ENCODE measurements at regions not wholly inside any gene's neighbourhood (a gene's known extent, or its start where the extent isn't known, plus 50 kb on each side); places are given as distances from the start of the nearest gene placed in this dataset.

DNA sequence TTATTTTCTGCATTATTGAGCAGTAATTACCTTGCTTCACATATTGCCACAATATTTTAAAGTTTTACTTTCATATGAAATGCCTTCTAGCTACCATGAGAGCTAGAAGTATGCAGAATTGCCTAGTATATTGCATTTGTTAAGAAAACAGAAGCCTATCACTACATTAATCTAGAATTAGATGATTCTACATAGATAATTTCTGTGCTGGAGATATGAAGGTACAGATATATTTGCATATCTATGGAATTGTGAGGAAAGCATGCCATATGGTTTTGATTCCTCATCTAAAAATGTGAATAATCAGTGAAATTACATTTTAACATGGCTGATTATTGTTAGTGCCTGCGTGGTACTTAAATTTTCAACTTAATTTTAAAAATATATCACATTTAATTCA lies 1418.3 kb downstream of the NCAM2 start:
- intact Hi-C loops (cut with micrococcal nuclease) = no loop called here
- Mint-ChIP-seq H3K27ac (no peak overlapping the region), H3K4me3 (no peak overlapping the region), H3K27me3 (ENCODE audit: low read depth in 2 of 2) (no peaks in the 10 kb centered on the region), H3K36me3 (no peaks in the 10 kb centered on the region), H3K9me3 (peaks cover 0 to 9% of the 10 kb centered on the region in 2 donors), H3K4me1 (no peaks in the 10 kb centered on the region)
- Histone ChIP-seq H3K9me3 (ENCODE audit: control insufficient read depth, insufficient read depth, low read length) (no peaks in the 10 kb centered on the region), H3K36me3 (ENCODE audit: control insufficient read depth, insufficient read depth, low read length) (no peaks in the 10 kb centered on the region), H3K4me3 (ENCODE audit: low read length) (no peak overlapping the region), H3K27ac (ENCODE audit: low read length) (no peak overlapping the region), H3K27me3 (ENCODE audit: control insufficient read depth, insufficient read depth, low read length) (no peaks in the 10 kb centered on the region), H3K4me1 (ENCODE audit: control insufficient read depth, insufficient read depth, low read length) (peaks cover 3% of the 10 kb centered on the region)
- ATAC-seq (no peak), DNase-seq (no peak)
- no peak for TF ChIP-seq CTCF (IDR thresholded peaks at IDR 0.05)
- WGBS (ENCODE audit: insufficient coverage) = no CpG with 5 or more reads among the region's 1 CpG

- ATAC-seq (peak in 2 of 3 donors; percentile 29 to 46), DNase-seq (peak in 1 of 2 donors; percentile 57)
- intact Hi-C loops (cut with micrococcal nuclease) = no loop called here
- Mint-ChIP-seq H3K27ac (no peak overlapping the region), H3K27me3 (ENCODE audit: low read depth in 2 of 2) (no peaks in the 10 kb centered on the region), H3K9me3 (peaks cover 4 to 8% of the 10 kb centered on the region in 2 donors), H3K4me3 (no peak overlapping the region), H3K36me3 (peaks cover 9% of the 10 kb centered on the region), H3K4me1 (no peaks in the 10 kb centered on the region)
- Histone ChIP-seq H3K4me1 (ENCODE audit: control insufficient read depth, insufficient read depth, low read length) (peaks cover 3% of the 10 kb centered on the region), H3K27ac (ENCODE audit: low read length) (peak overlapping the region; percentile 46), H3K4me3 (ENCODE audit: low read length) (no peak overlapping the region), H3K27me3 (ENCODE audit: control insufficient read depth, insufficient read depth, low read length) (no peaks in the 10 kb centered on the region), H3K36me3 (ENCODE audit: control insufficient read depth, insufficient read depth, low read length) (no peaks in the 10 kb centered on the region), H3K9me3 (ENCODE audit: control insufficient read depth, insufficient read depth, low read length) (no peaks in the 10 kb centered on the region)
- WGBS (ENCODE audit: insufficient coverage) = 7% methylated on average over 2 of the region's 6 CpGs
- no peak for TF ChIP-seq CTCF (IDR thresholded peaks at IDR 0.05)
Observed at GRCh38 chr21:22421416-22422180, 1423.4 kb downstream of the NCAM2 start.

DNA sequence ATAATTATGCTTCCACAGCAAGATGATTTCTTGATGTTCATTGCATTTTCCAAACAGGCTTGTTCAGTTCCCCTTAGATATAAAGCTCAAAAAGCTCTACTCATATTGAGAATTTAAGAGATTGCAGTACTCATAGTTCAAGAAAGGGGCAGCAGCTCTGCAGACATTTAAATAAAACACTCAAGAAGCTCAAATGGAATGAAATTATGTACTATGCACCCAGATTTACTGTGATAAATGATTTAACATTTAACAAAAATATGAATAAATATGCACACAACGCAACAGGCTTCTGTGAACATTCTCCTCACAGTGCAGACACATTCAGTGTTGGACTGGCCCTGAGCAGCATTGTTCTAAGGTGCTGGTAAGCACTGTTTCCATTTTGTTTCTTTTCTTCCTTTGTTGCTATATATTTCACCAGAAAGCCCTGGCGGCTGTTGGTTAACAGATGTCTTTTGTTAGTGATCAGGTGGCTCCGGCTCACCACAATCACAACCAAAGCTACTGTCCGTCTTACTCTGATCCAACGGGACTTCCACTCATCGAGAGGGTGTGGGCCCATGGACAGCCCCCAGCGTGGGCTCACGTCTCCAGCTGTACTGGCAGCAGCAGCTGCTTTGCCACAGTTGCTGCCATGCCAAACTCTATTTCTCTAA lies 1440.3 kb downstream of the NCAM2 start:
- H3K27me3 ChIP-seq (ENCODE audit: control insufficient read depth, insufficient read depth, low read length) = no peaks in the 10 kb centered on the region
- H3K4me3 Mint-ChIP-seq = no peak overlapping the region
- peaks cover 10 to 19% of the 10 kb centered on the region in 2 donors for H3K9me3 Mint-ChIP-seq
- H3K36me3 ChIP-seq (ENCODE audit: control insufficient read depth, insufficient read depth, low read length) = no peaks in the 10 kb centered on the region
- no peaks in the 10 kb centered on the region for H3K9me3 ChIP-seq (ENCODE audit: control insufficient read depth, insufficient read depth, low read length)
- no peak for DNase-seq
- H3K27ac ChIP-seq (ENCODE audit: low read length) = no peak overlapping the region
- intact Hi-C loops (cut with micrococcal nuclease) = no loop called here
- no peaks in the 10 kb centered on the region for H3K4me1 ChIP-seq (ENCODE audit: control insufficient read depth, insufficient read depth, low read length)
- no peaks in the 10 kb centered on the region for H3K4me1 Mint-ChIP-seq
- no peak overlapping the region for H3K4me3 ChIP-seq (ENCODE audit: low read length)
- no peak for ATAC-seq
- no peak overlapping the region for H3K27ac Mint-ChIP-seq
- H3K36me3 Mint-ChIP-seq = peaks cover 12% of the 10 kb centered on the region
- H3K27me3 Mint-ChIP-seq (ENCODE audit: low read depth in 2 of 2) = no peaks in the 10 kb centered on the region
- TF ChIP-seq CTCF (IDR thresholded peaks at IDR 0.05) = no peak
- WGBS (ENCODE audit: insufficient coverage) = 67% methylated on average over 7 of the region's 8 CpGs

Measured in natural killer cell (primary cell).